Stimulated activated CD4-positive, alpha-beta T cell treated with anti-CD3 and anti-CD28 coated beads, Interleukin-2, amount 100 ng/mL, for 24 hours (primary cell): ENCODE measurements at regions not wholly inside any gene's neighbourhood (a gene's known extent, or its start where the extent isn't known, plus 50 kb on each side); places are given as distances from the start of the nearest gene placed in this dataset.
"Not testable (repeated sequence)": the region's sequence is repeated elsewhere in the genome, so short reads cannot be mapped to it uniquely, and the experiment has no call there.

Experiments used
- DNase-seq, 2 donors: peaks; one replicate each; pipeline ENCODE4 v3.0.0-alpha.2; 2020

DNA sequence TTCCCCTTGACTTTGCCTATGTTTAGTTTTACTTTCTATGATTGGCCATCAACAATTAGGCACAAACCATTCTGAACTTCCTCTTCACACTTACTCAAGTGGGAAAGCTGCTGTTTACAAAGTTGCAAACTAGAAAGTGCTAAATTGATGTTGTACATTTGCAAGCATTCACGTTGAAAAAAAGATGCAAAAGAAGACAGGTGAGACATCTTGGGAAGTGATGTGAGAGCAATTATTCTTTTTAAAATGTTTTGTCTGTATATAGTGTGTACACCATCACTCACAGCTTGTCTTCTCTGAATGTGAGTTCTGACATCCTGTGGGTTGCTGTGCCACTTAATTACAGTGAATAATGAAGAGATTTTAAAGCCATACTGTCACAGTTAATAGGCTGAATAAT is 874.1 kb upstream of the LRATD1 start:
- DNase-seq, result no peak

DNA sequence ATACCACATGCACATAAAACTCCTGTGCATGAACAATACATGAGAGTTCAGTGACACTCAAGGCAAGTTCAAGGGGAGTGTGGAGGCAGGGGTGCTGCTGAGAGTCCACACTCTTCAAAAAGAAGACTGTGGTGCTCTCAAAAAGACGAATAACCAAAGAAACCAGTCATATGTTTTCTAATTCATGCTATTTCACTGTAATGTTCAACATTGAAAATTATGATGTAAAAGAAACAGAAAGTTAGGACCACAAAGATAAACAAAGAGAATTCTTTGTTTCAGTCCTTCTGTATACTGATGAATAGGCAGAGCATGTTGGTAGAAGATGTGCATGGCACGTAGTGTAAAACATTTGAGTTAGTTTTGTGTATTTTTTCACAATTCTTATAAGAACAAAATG is 864.2 kb upstream of the LRATD1 start:
- no peak for DNase-seq

DNA sequence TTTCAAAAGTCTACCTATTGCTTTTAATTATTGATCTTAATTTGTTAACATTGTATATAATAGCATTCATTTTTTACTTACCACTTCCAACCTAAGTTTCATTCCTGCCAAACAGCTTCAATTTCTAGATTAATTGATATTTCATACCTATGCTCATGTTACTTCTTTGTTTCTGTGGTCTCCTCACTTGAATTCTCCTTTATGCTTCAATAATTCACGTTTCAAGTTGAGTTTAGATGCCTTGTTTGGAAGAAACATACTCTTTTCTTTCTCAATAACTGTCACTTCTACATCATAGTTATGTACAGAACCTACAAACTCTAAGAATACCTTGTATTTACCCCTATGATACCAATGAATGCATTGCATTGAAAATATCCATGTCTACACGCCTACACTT is 862.2 kb upstream of the LRATD1 start:
- DNase-seq, result no peak

DNA sequence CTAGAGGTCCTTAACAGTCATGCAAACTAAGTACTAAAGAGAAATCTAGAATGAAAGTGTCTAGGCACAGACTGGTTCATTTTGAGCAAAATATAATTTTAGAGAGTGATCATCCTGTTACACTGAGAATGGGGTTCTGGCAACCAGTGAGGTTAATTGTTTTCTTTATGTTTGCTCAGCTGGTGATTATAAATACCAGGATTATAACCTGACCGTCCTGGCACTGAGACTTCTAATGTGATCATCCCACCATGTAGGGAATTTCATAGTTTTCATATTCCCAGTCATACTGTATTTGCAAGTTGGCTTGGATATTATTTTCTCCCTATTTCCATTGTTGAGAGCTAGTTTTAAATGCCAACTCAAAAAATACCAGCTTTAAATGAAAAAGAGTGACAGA is 852.5 kb upstream of the LRATD1 start:
- no peak for DNase-seq

DNA sequence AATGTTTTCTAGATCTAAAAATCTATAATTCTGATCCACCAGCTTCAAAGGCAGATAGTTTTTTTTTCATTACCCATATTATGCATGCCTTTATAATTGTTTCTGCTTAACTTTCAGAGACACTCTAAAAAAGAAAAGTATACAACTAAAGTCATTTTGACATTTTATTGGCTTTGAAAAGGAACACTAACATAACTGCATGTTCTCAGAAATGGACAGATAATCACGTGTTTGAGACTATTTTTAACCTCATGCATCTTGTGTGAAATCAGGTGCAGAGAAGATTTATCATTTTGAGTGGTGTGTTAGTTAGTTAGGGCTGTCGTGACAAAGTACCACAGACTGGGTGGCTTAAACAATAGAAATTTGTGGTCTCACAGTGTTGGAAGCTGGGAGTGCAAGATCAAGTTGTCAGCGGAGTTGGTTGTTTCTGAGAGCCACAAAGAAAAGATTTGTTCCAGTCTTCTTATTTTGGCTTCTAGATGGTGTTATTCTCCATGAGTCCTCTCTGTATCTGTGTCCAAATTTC is 841.4 kb upstream of the LRATD1 start:
- DNase-seq, result no peak

DNA sequence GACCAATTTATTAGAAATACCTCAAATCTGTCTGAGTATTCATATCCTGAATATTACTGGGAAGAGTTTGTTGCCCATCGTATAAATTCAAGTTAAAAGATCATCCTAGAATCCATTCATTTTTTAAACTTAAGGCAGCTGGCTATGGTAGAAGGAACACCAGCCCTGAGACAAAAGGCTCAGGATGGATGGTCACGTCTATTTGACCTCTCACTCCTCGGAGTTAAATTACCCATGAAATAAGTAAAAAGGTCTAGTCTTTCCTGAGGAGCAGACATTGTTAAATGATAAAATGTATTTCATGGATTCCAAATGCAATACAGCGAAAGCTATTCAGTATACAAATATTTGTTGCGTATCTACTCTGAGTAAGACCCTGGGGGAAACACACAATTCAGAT is 826.0 kb upstream of the LRATD1 start:
- no peak for DNase-seq

DNA sequence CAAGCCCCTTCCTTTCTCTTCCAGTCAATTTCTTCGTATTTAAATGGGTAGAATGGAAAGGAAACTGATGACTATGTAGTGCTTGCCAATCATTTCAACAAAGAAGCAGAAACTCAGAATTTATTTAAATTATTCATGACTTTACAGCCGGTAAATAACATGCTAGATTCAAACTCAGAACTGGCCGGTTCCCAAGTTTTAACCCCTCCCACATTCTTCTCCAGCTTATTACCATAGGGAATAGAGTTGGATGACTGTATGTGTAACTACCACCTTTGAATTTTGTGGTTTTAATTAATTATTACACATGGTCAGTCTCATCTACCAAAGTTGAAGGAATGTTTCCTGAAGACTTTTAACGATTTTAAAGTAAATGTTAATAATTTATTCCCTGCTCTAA is 819.3 kb upstream of the LRATD1 start:
- no peak for DNase-seq

DNA sequence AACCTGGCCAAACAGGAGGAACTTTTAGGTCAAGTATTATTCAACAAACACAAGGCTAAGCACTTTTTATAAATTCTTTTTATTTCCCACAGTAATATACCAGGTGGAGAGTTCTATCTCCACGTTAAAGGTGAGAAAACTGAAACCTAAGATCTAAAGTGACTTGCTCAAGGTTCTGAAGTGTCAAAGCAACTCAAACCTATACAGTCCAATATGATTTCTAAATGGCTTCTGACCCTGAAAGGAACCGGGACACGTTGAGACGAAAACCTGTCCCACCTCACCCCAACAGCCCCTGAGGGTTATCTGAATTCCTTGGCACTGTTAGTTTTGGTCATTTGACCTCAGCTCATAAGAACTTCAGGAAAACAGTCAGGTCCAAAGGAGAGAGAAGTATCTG is 814.5 kb upstream of the LRATD1 start:
- no peak for DNase-seq

DNA sequence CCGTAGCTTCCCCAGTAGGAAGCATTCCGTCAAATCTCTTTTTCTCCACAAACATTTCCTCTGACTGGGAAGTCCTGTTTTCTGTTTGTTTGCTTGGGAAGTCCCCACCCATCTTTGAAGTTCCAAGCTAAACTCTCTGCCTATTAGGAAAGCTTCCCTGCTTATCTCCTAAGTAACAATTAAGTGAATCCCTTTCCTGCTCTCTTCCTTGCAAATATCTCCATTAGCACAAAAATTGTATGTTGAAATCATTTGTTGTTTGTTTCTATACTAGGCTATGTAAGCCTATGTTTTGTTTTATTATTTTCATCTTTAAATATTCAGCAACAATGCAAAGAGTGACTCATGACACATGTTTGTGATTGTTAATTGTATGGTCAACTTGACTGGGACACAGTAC is 812.6 kb upstream of the LRATD1 start:
- DNase-seq, result no peak

DNA sequence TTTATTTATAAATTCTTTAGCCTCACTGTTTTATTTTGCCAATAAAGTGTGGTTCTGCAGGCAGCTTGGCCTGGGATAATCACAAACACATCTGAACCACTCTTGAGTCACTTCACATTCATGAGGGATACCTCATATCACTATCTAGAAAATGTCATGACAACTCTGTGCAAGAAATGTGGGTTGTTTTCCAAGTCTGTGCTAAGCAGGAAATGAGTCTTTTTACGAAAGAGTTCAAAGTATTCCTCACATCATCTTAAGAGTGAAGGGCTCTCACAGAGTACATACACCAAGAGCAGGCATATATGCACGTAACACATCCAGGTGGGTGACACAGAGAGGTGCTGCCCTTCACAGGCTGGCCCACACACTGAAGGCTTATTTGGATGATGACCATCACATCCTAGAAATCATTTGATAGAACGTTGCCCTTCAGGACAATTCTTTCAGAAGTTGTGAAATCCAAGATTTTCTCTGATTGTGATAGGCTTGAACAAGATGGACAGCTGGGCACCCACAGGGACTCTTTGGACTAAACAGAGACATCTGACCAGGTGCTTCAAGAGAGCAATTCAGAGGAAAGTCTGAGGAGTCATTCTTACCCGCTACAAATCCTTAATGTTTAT is 811.1 kb upstream of the LRATD1 start:
- DNase-seq, result no peak

DNA sequence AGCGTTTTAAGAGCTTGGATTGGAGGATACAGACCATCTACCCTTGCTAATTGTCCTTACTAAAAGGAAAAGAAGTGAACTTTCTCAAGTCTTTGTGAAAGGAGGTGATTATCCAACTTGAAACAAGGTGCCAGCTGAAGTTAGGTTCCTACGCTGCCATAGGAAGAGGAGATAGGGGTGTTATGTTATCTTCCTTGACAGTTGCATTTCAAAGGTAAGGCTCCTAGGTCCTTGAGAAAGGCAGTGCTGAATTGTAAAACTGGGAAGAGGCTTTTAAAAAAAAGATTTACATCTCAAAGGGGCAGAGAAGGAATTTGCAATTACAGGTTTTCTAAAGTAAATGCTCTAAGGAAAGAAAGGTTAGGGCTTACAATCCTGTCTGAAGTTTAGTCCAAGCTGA is 810.2 kb upstream of the LRATD1 start:
- DNase-seq, result no peak

DNA sequence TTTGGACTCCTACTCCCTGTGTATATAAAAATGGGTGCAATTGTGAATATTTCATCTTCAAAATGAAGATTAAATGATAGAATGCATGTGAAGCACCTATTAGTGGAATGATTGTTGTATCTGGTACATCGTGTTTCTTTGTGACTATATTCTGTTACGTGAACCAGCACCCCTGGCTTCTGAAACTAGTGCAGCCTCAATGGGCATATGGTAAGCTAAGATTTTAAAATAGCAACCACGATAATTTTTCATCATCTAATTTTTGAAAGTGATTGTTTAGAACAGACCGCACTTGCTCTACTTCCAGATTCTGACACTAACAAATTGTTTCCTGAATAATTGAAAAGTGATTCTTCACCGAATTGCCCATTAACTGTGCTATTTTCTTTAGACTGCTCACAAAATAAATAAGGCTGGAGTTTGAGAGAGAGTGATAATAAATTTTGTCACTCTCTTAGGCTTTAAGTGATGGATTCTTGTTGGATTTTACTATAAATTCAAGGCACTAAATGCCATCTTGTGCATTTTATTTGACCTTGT is 806.1 kb upstream of the LRATD1 start:
- DNase-seq, result no peak

DNA sequence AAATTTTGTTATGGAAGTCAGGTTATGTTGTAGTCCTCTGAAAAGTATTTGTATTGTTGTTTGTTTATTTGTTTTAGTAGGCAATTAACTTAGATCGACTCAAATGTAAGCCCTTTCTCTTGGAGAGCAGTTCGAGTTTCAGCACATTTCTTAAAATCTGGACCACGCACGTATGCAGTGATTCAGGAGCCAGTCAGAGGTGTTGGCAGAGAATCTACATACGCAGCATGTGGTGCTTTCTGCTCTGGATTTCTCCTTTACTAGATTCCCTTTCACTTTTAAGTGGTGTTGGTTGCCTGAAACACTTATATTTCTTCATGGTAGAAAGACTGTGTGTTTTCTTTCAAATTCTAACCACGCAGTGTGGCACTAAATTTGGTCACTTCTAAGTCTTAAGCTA is 773.9 kb upstream of the LRATD1 start:
- DNase-seq, result no peak

DNA sequence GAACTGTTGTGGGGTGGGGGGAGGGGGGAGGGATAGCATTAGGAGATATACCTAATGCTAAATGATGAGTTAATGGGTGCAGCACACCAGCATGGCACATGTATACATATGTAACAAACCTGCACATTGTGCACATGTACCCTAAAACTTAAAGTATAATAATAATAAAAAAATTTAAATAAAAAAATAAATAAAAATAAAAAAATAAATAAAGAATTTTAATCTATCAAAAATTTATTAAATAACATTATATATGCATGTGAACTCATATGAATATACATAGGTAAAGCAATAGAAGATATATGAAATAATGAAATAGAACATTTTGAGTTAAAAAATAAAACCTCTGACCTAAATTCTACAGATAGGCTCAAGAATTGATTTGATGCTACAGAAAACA is 764.2 kb upstream of the LRATD1 start:
- not testable (repeated sequence) for DNase-seq

DNA sequence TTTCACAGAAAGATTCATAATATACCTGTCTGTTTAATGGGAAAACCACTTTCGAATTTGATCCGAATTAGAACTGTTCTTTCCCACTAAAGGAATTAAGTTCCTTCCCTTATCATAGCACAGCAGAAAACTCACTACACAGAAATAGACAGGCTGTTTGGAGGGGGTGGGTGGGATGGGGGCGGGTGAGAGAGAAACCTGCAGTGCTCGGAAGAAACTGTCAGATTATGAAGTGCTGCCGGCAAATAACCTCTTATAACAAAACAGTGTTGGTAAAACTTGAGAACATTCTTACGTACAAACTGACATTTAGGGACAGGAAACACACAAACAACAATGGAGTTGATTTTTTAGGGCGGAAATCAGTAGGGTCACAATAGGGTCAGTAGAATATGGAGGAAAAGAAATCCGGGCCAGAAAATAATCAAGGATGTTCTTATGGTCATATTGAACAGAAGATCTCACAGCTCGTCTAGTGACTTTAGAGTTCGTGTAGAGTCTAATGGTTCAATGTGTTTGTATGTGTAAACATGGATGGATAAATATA is 756.0 kb upstream of the LRATD1 start:
- DNase-seq, result no peak

DNA sequence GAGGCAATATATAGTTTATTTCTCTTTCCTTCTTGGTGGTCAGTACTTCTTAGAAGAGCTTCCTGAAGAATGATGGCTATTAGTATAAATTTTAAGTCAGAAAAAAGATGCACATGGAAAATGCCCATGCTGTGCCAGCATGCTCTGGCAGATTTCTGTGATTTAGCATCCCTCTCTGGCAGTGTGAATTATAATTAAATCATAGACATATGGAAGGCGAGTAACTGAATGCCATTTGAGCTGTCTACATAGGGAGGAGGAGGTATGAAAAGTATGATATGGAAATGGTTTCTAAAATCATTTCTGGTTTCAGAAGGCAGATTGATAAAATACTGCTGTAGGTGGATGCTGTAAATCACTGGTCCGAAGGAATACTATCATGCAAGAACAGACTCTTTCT is 754.9 kb upstream of the LRATD1 start:
- DNase-seq, result no peak

DNA sequence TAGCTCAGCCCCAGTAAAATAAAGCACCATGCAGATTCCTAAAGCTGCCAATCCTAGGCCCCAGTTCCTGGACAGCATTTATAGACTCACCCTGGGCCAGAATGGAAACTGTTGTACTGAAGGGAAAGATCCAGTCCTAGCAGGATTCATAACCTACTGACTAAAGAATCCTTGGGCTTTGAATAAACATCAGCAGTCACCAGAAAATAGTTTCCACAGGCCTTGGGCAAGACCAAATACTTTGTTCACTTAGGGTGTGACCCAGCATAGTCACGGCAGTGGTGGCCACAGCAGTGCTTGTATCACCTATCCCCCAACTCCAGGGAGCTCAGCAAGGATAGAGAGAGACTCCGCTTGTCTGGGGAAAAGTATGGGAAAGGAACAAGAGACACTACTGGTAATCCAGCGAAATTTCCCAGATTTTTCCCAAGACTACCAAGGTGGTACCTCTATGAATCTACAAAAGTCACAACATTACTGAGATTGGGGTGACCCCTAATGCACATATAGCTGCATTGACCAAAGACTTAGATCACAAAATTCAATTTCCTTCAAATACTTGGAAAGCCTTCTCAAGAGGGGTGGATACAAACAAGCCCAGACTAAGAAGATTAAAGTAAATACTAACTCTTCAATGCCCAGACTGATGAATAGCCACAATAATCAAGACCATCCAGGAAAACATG is 748.1 kb upstream of the LRATD1 start:
- DNase-seq, result no peak

DNA sequence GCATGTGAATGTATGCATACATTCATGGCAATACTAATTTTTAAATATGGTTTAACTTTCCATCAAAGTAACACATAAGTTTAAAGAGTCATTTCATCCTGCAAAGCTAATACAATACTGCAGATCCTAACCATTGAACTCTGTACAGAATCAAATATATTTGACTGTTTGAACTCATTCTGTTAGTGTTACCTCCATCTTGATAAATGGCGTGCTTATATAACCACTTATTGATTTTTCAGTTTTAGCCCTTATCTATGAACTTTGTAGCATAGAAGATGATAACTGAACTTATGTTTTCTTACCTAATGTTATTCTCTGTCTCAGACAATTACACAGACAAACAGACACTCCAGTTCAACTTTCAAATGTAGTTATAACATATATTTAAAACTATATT is 731.0 kb upstream of the LRATD1 start:
- no peak for DNase-seq

DNA sequence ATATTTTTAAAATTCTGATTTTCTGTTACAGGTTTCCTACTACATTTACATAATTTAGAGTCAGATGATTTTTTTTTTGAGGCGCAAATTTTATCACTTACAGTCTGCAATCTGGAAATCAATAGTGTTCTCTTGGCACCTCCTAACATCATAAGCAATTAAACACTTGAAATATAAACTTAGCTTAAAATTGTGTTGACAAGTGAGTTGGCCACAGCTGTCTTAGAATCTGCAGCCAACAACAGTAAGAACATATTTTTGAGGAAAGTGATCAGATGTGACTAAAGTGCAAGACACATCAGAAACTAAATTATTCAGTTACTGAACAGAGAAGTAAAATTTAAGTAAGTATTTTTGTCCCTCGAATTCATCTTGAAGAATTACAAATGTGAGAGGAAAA is 726.7 kb upstream of the LRATD1 start:
- no peak for DNase-seq

DNA sequence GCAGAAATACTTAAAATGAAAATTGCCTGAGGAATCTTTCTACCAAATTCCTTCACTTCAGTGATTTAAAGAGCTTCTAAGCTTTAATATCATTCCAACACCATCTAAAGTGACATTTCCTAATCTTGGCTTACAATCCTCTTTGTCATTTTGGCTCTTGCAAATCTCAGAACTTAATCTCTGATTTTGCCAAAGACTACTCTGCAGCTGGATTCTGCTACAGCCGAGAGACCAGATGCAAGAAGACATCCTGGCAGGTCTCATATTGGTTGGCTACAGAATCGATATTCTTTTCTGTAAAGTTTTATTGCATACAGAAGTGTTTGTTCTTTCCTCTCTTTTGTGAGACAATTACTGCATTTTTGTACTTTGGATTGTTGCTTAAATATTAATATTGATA is 716.5 kb upstream of the LRATD1 start:
- no peak for DNase-seq

DNA sequence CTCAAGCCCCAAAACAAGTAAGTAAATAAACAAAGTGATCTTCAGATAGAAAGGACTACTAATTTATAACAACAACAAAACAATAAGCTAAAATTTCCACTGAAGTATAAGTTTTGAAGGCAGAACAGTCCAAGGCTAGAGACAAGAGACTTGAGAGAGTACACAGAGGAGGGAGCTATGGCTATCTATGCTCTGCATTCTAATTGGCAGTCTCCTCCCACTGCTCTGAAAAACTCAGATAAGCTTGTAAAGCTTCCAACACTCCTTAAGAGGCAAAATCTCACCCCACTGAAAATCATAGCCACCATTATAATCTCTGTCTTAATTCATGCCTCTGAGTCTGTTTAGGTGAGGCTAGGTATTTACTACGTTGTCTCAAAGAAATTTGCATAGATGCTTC is 714.6 kb upstream of the LRATD1 start:
- no peak for DNase-seq

DNA sequence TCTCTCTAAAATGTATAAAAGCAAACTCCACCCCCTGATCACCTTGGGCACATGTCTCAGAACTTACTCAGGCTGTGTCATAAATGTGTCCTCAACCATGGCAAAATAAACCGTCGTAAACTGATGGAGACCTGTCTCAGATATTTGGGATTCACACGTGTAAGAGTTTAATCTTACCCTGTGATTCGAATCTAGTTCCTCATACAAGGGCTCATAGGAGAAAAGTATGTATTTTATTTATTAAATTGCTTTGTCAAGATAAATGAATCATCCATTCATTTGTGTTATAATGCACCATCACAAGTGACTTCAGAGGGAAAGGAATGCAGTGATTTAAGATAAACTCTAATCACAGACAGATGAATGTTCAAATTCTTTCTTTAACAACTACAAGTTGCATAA is 712.5 kb upstream of the LRATD1 start:
- no peak for DNase-seq

DNA sequence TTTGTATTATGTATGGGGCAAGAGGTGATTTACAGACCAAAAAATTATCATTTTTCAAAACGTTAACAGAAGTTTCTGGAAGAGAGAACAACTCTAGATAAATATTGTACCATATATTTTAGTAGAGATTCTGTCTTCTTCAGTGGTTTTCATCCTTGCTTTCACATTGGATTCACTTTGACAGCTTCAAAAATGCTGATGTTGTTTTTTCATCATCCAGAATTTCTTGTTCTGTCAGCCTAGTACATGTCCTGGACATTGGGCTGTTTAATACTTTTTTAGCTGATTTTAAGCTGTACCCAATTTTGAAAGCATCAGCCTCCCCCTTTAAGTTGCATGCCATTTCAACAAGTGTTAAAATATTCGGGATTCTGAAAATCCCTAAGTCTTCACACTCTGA is 711.3 kb upstream of the LRATD1 start:
- no peak for DNase-seq

DNA sequence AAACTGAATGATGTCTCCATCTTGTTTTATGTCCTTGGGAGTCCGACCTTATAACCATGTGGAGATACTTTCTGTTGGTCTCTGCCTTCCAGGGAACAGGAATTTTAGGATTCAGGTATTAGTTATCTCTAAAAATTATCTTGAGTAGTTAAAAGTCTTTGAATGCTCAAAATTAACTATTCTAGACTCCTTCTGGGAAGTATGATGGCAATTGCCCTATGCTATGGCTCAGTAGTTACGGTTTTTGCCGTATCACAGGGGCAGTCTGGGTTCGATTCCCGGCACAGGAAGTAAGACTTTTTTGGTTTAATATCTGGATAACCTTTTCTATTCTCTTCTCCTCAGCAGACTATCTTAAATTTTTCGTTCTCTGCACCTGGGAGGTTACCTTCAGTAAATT is 708.7 kb upstream of the LRATD1 start:
- no peak for DNase-seq
